ENCODE measurements at regions not wholly inside any gene's neighbourhood (a gene's known extent, or its start where the extent isn't known, plus 50 kb on each side); places are given as distances from the start of the nearest gene placed in this dataset.

DNA sequence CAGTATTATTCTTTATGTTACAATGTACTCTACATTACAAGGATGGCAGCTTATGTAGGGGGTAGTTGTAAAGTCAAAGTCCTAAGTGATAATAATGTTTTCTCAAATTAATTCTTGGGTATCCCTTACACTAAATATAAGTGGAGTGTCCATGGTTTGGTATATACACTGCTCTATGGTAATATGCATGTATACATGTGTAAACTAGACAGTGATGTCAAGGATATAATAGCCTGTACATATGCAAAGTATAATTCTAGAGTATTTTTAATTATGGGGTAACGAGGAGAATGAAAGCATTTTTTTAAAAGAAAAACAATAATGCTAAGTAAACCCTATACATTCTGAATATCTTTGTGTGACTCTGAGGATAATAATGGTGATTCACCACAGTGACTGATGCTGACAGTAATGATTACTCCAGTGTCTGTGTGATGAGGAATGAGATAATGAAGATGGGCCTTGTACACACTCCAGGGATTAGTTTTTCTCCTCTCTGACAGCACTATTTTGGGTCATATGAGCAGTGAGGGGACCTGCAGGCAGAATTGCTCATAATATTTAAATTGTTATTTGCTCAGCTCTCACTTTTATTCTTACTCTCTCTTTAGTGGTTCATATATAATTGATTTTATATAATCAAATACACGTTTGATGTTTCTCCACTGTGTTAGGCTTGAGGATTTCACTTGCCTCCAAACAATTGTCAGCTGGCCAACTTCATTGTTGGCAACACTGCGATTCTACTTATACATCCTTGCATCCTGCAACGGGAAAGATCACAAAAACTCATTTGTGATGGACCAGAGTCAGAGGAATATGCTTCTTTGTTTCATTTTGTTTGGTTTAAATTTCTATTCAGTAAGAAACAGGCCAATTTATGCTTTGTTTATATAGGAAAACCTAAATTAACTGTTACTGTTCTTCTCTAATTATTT is 88.2 kb downstream of the NREP start:
- Histone ChIP-seq H3K9me3 (ENCODE audit: control insufficient read depth, insufficient read depth, low read length) (no peaks in the 10 kb centered on the region), H3K9ac (ENCODE audit: low read depth, low read length) (no peak overlapping the region), H3K4me3 (ENCODE audit: insufficient read depth, low read depth, low read length) (no peak overlapping the region), H2BK20ac (ENCODE audit: low read depth, low read length) (no peak overlapping the region), H3K79me1 (ENCODE audit: low read depth in 1 of 2, low read length in 2 of 2) (no peaks in the 10 kb centered on the region), H4K20me1 (ENCODE audit: insufficient read depth, low read length) (no peaks in the 10 kb centered on the region), H3K23ac (ENCODE audit: low read depth, low read length) (no peak overlapping the region), H3K9me1 (ENCODE audit: insufficient read depth, low read length) (peaks cover 2% of the 10 kb centered on the region; the same call in 1 of the 2 replicates), H3K27me3 (ENCODE audit: control insufficient read depth, insufficient read depth, low read length) (no peaks in the 10 kb centered on the region), H3K14ac (replicated peaks; ENCODE audit: low read depth, low read length) (no peak overlapping the region), H2AK5ac (ENCODE audit: low read depth, low read length) (no peak overlapping the region), H2AFZ (replicated peaks; ENCODE audit: low read length, poor library complexity) (no peak overlapping the region), H4K91ac (ENCODE audit: insufficient read depth, low read depth, low read length) (no peak overlapping the region), H2BK120ac (ENCODE audit: low read depth, low read length) (no peak overlapping the region), H3K56ac (ENCODE audit: extremely low read depth, insufficient read depth, low read length) (no peak overlapping the region), H2AK9ac (replicated peaks; ENCODE audit: low read depth, low read length, poor library complexity) (no peak overlapping the region), H4K8ac (ENCODE audit: low read depth in 2 of 2, low read length in 2 of 2) (no peak overlapping the region), H2BK5ac (ENCODE audit: low read depth, low read length, poor library complexity, severe bottlenecking) (no peak overlapping the region), H2BK15ac (ENCODE audit: low read depth, low read length) (no peak overlapping the region), H3K4me2 (ENCODE audit: low read depth, low read length) (no peak overlapping the region), H3K36me3 (ENCODE audit: control insufficient read depth, insufficient read depth, low read length) (no peaks in the 10 kb centered on the region), H4K5ac (ENCODE audit: low read depth, low read length) (no peak overlapping the region), H3K4ac (ENCODE audit: low read depth, low read length) (no peak overlapping the region), H3K27ac (ENCODE audit: insufficient read depth, low read length) (no peak overlapping the region), H3K18ac (ENCODE audit: low read depth, low read length) (no peak overlapping the region), H3K4me1 (ENCODE audit: control insufficient read depth, insufficient read depth, low read length) (no peaks in the 10 kb centered on the region; the same call in 1 of the 2 replicates)
- TF ChIP-seq MXI1 (IDR thresholded peaks at IDR 0.05; ENCODE audit: borderline replicate concordance, low read depth, low read length) (no peak), RCOR1 (IDR thresholded peaks at IDR 0.05; ENCODE audit: insufficient replicate concordance, low read length) (no peak), SMC3 (IDR thresholded peaks at IDR 0.05; ENCODE audit: low read depth, low read length) (no peak), CEBPB (IDR thresholded peaks at IDR 0.05; ENCODE audit: low read depth, low read length) (no peak), FOS (IDR thresholded peaks at IDR 0.05; ENCODE audit: low read depth, low read length) (peak; percentile 40; the same call in 1 of the 2 replicates), BHLHE40 (IDR thresholded peaks at IDR 0.05; ENCODE audit: low read depth, low read length) (no peak), MAFK (IDR thresholded peaks at IDR 0.05; ENCODE audit: low read depth, low read length) (no peak), RAD21 (IDR thresholded peaks at IDR 0.05; ENCODE audit: low read length) (no peak)
- dilution Hi-C loops (cut with HindIII; ENCODE audit: low sequenced_read_pairs, unreplicated experiment), result no loop called here
- no TSS peak for BruUV-seq (replicated peaks)
- DNase-seq (peak; percentile 57), ATAC-seq (ENCODE audit: low read depth) (peak; percentile 48; the same call in 1 of the 2 replicates)
- POLR2A ChIA-PET (ENCODE audit: unreplicated experiment), result no interaction called here
- CTCF ChIA-PET, result no interaction called here
- in situ Hi-C loops (cut with MboI; ENCODE audit: low sequenced_read_pairs), result no loop called here
- WGBS, 2 experiments (ENCODE audit: extremely low coverage in 2 of 2, insufficient read length in 1 of 2), result no CpG with 5 or more reads among the region's 4 CpGs
- intact Hi-C loops (cut with micrococcal nuclease), result no loop called here

Measured in IMR-90 (cell line).